ENCODE measurements at regions not wholly inside any gene's neighbourhood (a gene's known extent, or its start where the extent isn't known, plus 50 kb on each side); places are given as distances from the start of the nearest gene placed in this dataset.

DNA sequence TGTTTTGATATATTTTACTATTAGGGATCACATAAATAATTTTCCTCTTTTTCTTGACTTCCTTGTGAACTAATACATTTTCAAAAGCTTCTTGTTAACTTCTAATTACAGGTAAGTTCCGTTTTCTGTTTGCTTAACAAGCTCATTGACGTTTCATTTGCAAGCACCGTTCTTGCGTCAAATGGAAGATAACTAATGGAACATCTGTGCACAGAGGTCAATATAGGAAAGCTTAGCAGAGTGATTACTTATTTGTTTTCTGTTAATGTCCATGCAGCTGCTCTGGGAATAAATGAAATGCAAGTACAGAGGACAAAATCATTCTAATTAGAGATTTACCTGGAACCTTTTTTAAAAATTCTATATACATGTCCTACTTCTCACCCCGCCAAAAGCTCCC is 115.5 kb upstream of the C2CD4B start:
- TF ChIP-seq ZBTB21 (CRISPR knock-in tag; IDR thresholded peaks at IDR 0.05; ENCODE audit: borderline replicate concordance) (no peak), RELA (CRISPR knock-in tag; IDR thresholded peaks at IDR 0.05; ENCODE audit: borderline replicate concordance) (no peak), TP53 (CRISPR knock-in tag; IDR thresholded peaks at IDR 0.05) (no peak), GRHL2 (CRISPR knock-in tag; IDR thresholded peaks at IDR 0.05; ENCODE audit: insufficient replicate concordance, severe bottlenecking) (no peak), ZNF121 (CRISPR knock-in tag; IDR thresholded peaks at IDR 0.05) (no peak), USF2 (CRISPR knock-in tag; IDR thresholded peaks at IDR 0.05) (no peak), TEAD1 (CRISPR knock-in tag; IDR thresholded peaks at IDR 0.05) (no peak), NFYB (CRISPR knock-in tag; conservative IDR thresholded peaks at IDR 0.05; ENCODE audit: low read depth) (no peak), SP1 (CRISPR knock-in tag; conservative IDR thresholded peaks at IDR 0.05) (no peak), FOXP1 (CRISPR knock-in tag; IDR thresholded peaks at IDR 0.05; ENCODE audit: borderline replicate concordance) (no peak)
- TF ChIP-seq, protein P1, sequence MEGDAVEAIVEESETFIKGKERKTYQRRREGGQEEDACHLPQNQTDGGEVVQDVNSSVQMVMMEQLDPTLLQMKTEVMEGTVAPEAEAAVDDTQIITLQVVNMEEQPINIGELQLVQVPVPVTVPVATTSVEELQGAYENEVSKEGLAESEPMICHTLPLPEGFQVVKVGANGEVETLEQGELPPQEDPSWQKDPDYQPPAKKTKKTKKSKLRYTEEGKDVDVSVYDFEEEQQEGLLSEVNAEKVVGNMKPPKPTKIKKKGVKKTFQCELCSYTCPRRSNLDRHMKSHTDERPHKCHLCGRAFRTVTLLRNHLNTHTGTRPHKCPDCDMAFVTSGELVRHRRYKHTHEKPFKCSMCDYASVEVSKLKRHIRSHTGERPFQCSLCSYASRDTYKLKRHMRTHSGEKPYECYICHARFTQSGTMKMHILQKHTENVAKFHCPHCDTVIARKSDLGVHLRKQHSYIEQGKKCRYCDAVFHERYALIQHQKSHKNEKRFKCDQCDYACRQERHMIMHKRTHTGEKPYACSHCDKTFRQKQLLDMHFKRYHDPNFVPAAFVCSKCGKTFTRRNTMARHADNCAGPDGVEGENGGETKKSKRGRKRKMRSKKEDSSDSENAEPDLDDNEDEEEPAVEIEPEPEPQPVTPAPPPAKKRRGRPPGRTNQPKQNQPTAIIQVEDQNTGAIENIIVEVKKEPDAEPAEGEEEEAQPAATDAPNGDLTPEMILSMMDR (IDR thresholded peaks at IDR 0.05): no peak
- TF ChIP-seq, protein P2, sequence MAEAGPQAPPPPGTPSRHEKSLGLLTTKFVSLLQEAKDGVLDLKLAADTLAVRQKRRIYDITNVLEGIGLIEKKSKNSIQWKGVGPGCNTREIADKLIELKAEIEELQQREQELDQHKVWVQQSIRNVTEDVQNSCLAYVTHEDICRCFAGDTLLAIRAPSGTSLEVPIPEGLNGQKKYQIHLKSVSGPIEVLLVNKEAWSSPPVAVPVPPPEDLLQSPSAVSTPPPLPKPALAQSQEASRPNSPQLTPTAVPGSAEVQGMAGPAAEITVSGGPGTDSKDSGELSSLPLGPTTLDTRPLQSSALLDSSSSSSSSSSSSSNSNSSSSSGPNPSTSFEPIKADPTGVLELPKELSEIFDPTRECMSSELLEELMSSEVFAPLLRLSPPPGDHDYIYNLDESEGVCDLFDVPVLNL (CRISPR knock-in tag; IDR thresholded peaks at IDR 0.05; ENCODE audit: borderline replicate concordance, low read depth): no peak
